Mammary epithelial cell (primary cell): ENCODE measurements at regions not wholly inside any gene's neighbourhood (a gene's known extent, or its start where the extent isn't known, plus 50 kb on each side); places are given as distances from the start of the nearest gene placed in this dataset.

Source experiments
- EZH2 ChIP-seq: IDR thresholded peaks from 2 replicates; pipeline ENCODE4 v1.6.1; 2012; ENCODE audit warnings: low read length, inconsistent platforms, borderline replicate concordance
- TF ChIP-seq, protein P1 (sequence below), 2 donors: IDR thresholded peaks in 1 of 2; conservative IDR thresholded peaks in 1 of 2; 2 replicates each; pipeline ENCODE4 v1.5.1; 2011 to 2012; ENCODE audit warnings: inconsistent platforms in 2 of 2, low read length in 2 of 2, mild to moderate bottlenecking in 2 of 2, control low read depth in 1 of 2, low read depth in 1 of 2; ENCODE audit not compliant: insufficient read depth in 1 of 2; ENCODE audit errors: extremely low read depth in 1 of 2

DNA sequence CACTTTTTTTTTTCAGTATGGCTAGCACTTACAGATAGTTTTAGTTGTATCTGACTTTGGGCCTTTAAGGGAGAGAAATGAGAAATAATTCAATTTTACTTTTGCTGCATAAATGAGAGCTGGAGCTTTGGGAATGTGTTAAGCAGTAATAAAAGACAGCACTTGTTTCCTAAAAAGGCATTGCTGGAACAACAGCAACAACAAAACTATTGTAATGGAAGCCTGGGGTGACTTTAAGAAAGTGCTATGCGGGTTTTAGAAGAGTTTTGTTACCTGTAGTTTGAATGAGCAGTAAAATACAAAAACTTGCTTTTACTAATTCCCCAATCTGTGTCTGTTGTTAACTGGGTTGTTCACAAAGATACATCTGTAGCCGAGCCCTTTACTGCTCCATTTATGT lies 774.0 kb upstream of the ARPP21 start:
- TF ChIP-seq, protein P1, sequence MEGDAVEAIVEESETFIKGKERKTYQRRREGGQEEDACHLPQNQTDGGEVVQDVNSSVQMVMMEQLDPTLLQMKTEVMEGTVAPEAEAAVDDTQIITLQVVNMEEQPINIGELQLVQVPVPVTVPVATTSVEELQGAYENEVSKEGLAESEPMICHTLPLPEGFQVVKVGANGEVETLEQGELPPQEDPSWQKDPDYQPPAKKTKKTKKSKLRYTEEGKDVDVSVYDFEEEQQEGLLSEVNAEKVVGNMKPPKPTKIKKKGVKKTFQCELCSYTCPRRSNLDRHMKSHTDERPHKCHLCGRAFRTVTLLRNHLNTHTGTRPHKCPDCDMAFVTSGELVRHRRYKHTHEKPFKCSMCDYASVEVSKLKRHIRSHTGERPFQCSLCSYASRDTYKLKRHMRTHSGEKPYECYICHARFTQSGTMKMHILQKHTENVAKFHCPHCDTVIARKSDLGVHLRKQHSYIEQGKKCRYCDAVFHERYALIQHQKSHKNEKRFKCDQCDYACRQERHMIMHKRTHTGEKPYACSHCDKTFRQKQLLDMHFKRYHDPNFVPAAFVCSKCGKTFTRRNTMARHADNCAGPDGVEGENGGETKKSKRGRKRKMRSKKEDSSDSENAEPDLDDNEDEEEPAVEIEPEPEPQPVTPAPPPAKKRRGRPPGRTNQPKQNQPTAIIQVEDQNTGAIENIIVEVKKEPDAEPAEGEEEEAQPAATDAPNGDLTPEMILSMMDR (conservative IDR thresholded peaks at IDR 0.05 in 1 of 2, IDR thresholded peaks at IDR 0.05 in 1 of 2; ENCODE audit: extremely low read depth in 1 of 2, insufficient read depth in 1 of 2, low read depth in 1 of 2, low read length in 2 of 2) = no peak
- no peak for TF ChIP-seq EZH2
